Esophagus squamous epithelium (tissue), 4 donors: ENCODE measurements at regions not wholly inside any gene's neighbourhood (a gene's known extent, or its start where the extent isn't known, plus 50 kb on each side); places are given as distances from the start of the nearest gene placed in this dataset.
"Not testable (repeated sequence)": the region's sequence is repeated elsewhere in the genome, so short reads cannot be mapped to it uniquely, and the experiment has no call there.

Experiments
- CTCF ChIP-seq, 6 experiments: fragments of 450-650 bp in 4 of 6; fragments of 200-600 bp in 2 of 6; sonication (generic) in 2 of 6; IDR thresholded peaks; one replicate each; pipeline ENCODE4 v1.5.1; 2016 to 2019; ENCODE audit warnings: antibody characterized with exemption in 6 of 6, mild to moderate bottlenecking in 4 of 6, moderate library complexity in 4 of 6
- POLR2A ChIP-seq, 4 donors: fragments of 450-650 bp; IDR thresholded peaks; one replicate each; pipeline ENCODE4 v1.6.1; 2017; ENCODE audit warnings: antibody characterized with exemption in 4 of 4, mild to moderate bottlenecking in 4 of 4, moderate library complexity in 3 of 4

GRCh38 chr19:28997866-28998265, 215.1 kb downstream of the UQCRFS1 start:
- TF ChIP-seq CTCF, POLR2A (IDR thresholded peaks at IDR 0.05): not testable (repeated sequence)
